HepG2 (cell line): ENCODE measurements at regions not wholly inside any gene's neighbourhood (a gene's known extent, or its start where the extent isn't known, plus 50 kb on each side); places are given as distances from the start of the nearest gene placed in this dataset.

Experiments
- ATAC-seq: fragments of 200-7000 bp; cut with Tn5 transposase; 3 replicates; pipeline ENCODE4 v1.9.1; 2020; ENCODE audit warnings: mild to moderate bottlenecking, moderate library complexity
- BruUV-seq: library from RNA; stranded (reverse); fragments of 400-500 nt; replicated peaks from 2 replicates; lab custom pipeline; 2021; lab: Mats Ljungman, UMichigan
- CTCF ChIA-PET: fragments of 300-600 bp; formaldehyde crosslinking; extraction: SDS; loops from one replicate; lab custom pipeline; 2021; ENCODE audit warnings: low total read pairs, inconsistent platforms, low intra/inter-chr PET ratio; lab: Yijun Ruan, JAX
- POLR2A ChIA-PET: fragments of 350-600 bp; sonication (Branson Sonifier 250); formaldehyde crosslinking; loops from one replicate; lab custom pipeline; 2020; ENCODE audit warnings: antibody characterized with exemption, inconsistent platforms; lab: Yijun Ruan, JAX
- DNase-seq: peaks from one replicate; pipeline ENCODE4 v3.0.0-alpha.2; 2015; ENCODE audit warnings: low spot score
- FAIRE-seq: peaks from 3 replicates; lab custom pipeline; 2011; peaks lifted over from hg19 to GRCh38; lab: Jason Lieb, UNC
- H2AFZ ChIP-seq: one replicate; pipeline ENCODE4 v1.6.1; 2011; ENCODE audit warnings: low read length, inconsistent platforms
- H3K27ac ChIP-seq: fragments of 300-600 bp; 3 replicates; pipeline ENCODE4 v1.8.0; 2011; ENCODE audit warnings: mixed run types, mild to moderate bottlenecking, mixed read lengths, low read length, inconsistent platforms; ENCODE audit not compliant: insufficient read depth; ENCODE audit errors: extremely low read length
- H3K27me3 ChIP-seq, 2 experiments: fragments of 200-600 bp in 1 of 2; 2 replicates in 1 of 2; 3 replicates in 1 of 2; pipeline versions ENCODE4 v1.6.0 to v1.8.0; 2011; ENCODE audit warnings: low read length in 2 of 2, mild to moderate bottlenecking in 2 of 2, moderate library complexity in 2 of 2, inconsistent platforms in 1 of 2; ENCODE audit not compliant: insufficient read depth in 2 of 2, control insufficient read depth in 1 of 2
- H3K36me3 ChIP-seq, 2 experiments: fragments of 200-600 bp in 1 of 2; replicated peaks in 1 of 2; 2 replicates in 1 of 2; 3 replicates in 1 of 2; pipeline versions ENCODE4 v1.5.1 to v1.8.0; 2011; ENCODE audit warnings: low read length in 2 of 2, inconsistent platforms in 1 of 2; ENCODE audit not compliant: insufficient read depth in 2 of 2, control insufficient read depth in 1 of 2
- H3K4me1 ChIP-seq: 2 replicates; pipeline ENCODE4 v1.5.1; 2012; ENCODE audit warnings: low read length, inconsistent platforms; ENCODE audit not compliant: insufficient read depth
- H3K4me2 ChIP-seq: 2 replicates; pipeline ENCODE4 v1.6.0; 2011; ENCODE audit warnings: low read depth, low read length, inconsistent platforms
- H3K4me3 ChIP-seq, 3 experiments: fragments of 200-600 bp in 1 of 3; sonication (generic), shearing (Covaris generic) in 1 of 3; replicated peaks in 1 of 3; 2 replicates each; pipeline ENCODE4 v1.5.1; 2011 to 2016; ENCODE audit warnings: low read length in 3 of 3, inconsistent platforms in 2 of 3, low read depth in 2 of 3, mild to moderate bottlenecking in 2 of 3, control low read depth in 1 of 3, mixed read lengths in 1 of 3; ENCODE audit not compliant: insufficient read depth in 1 of 3
- H3K79me2 ChIP-seq: one replicate; pipeline ENCODE4 v1.6.1; 2011; ENCODE audit warnings: low read length, inconsistent platforms; ENCODE audit not compliant: insufficient read depth
- H3K9ac ChIP-seq: 2 replicates; pipeline ENCODE4 v1.6.0; 2011; ENCODE audit warnings: mild to moderate bottlenecking, low read depth, low read length, inconsistent platforms; ENCODE audit not compliant: insufficient read depth
- H3K9me3 ChIP-seq: 2 replicates; pipeline ENCODE4 v1.5.1; 2012; ENCODE audit warnings: mild to moderate bottlenecking, low read length
- H4K20me1 ChIP-seq: 2 replicates; pipeline ENCODE4 v1.6.0; 2011; ENCODE audit warnings: inconsistent platforms, mild to moderate bottlenecking, low read length, moderate library complexity; ENCODE audit not compliant: insufficient read depth
- ARNT2 ChIP-seq: sonication (generic); formaldehyde crosslinking; IDR thresholded peaks from 2 replicates; pipeline ENCODE4 v1.8.0; 2022; ENCODE audit warnings: mild to moderate bottlenecking, low read depth, missing genetic modification reagents, moderate library complexity
- CBX5 ChIP-seq: sonication (generic); formaldehyde crosslinking; IDR thresholded peaks from 2 replicates; pipeline ENCODE4 v1.4.0; 2020; ENCODE audit warnings: missing genetic modification reagents, borderline replicate concordance
- DPF2 ChIP-seq: sonication (generic); formaldehyde crosslinking; IDR thresholded peaks from 2 replicates; pipeline ENCODE4 v1.4.0; 2020; ENCODE audit warnings: mild to moderate bottlenecking, low read depth, missing genetic modification reagents, borderline replicate concordance
- FOXP1 ChIP-seq, 2 experiments: fragments of 450-650 bp in 1 of 2; IDR thresholded peaks; 2 replicates each; pipeline ENCODE4 v1.6.1; 2017 to 2018; ENCODE audit warnings: antibody characterized with exemption in 1 of 2
- HNRNPL ChIP-seq: fragments of 200-400 bp; formaldehyde crosslinking; IDR thresholded peaks from 2 replicates; pipeline ENCODE4 v1.6.1; 2017; ENCODE audit warnings: mild to moderate bottlenecking, low read depth, low read length
- HOXA5 ChIP-seq: sonication (generic); formaldehyde crosslinking; IDR thresholded peaks from 2 replicates; pipeline ENCODE4 v1.4.0; 2020; ENCODE audit warnings: missing genetic modification reagents
- IRX3 ChIP-seq: sonication (generic); formaldehyde crosslinking; IDR thresholded peaks from 2 replicates; pipeline ENCODE4 v1.8.1; 2023; ENCODE audit warnings: mild to moderate bottlenecking, low read depth, missing genetic modification reagents, borderline replicate concordance
- ISL2 ChIP-seq: sonication (generic); formaldehyde crosslinking; IDR thresholded peaks from 2 replicates; pipeline ENCODE4 v1.5.0; 2020; ENCODE audit warnings: missing genetic modification reagents
- JUNB ChIP-seq: sonication (generic); formaldehyde crosslinking; IDR thresholded peaks from 2 replicates; pipeline ENCODE4 v1.8.0; 2022; ENCODE audit warnings: missing genetic modification reagents, mild to moderate bottlenecking, borderline replicate concordance
- MED8 ChIP-seq: sonication (generic); formaldehyde crosslinking; IDR thresholded peaks from 2 replicates; pipeline ENCODE4 v1.8.1; 2023; ENCODE audit warnings: mild to moderate bottlenecking, missing genetic modification reagents; ENCODE audit not compliant: insufficient replicate concordance
- MIER2 ChIP-seq: IDR thresholded peaks from 2 replicates; pipeline ENCODE4 v1.6.1; 2016; ENCODE audit warnings: missing biosample characterization, missing genetic modification reagents
- PBX2 ChIP-seq: IDR thresholded peaks from 2 replicates; pipeline ENCODE4 v1.6.1; 2016; ENCODE audit warnings: control low read depth
- ZFP37 ChIP-seq: sonication (generic); formaldehyde crosslinking; IDR thresholded peaks from 2 replicates; pipeline ENCODE4 v1.4.0; 2020; ENCODE audit warnings: missing genetic modification reagents, borderline replicate concordance
- ZNF142 ChIP-seq: sonication (generic); formaldehyde crosslinking; IDR thresholded peaks from 2 replicates; pipeline ENCODE4 v1.4.0; 2020; ENCODE audit warnings: missing genetic modification reagents
- ZNF580 ChIP-seq: IDR thresholded peaks from 2 replicates; pipeline ENCODE4 v1.6.1; 2016; ENCODE audit warnings: low read depth, borderline replicate concordance
- ZNF737 ChIP-seq: sonication (generic); formaldehyde crosslinking; IDR thresholded peaks from 2 replicates; pipeline ENCODE4 v1.5.0; 2020; ENCODE audit warnings: missing genetic modification reagents, mild to moderate bottlenecking, borderline replicate concordance
- ZNF740 ChIP-seq: sonication (generic); formaldehyde crosslinking; IDR thresholded peaks from 2 replicates; pipeline ENCODE4 v1.4.0; 2020; ENCODE audit warnings: missing genetic modification reagents
- ZZZ3 ChIP-seq: sonication (generic); formaldehyde crosslinking; IDR thresholded peaks from 2 replicates; pipeline ENCODE4 v1.4.0; 2020; ENCODE audit warnings: missing genetic modification reagents, mild to moderate bottlenecking, borderline replicate concordance
- WGBS: methylation state at CpG from one replicate; pipeline ENCODE4 v1.1.6; 2017; ENCODE audit warnings: low lambda C conversion rate; 5-methylcytosine and 5-hydroxymethylcytosine counted together
- in situ Hi-C: cut with HindIII; loops from 2 replicates; pipeline ENCODE4 v1.10.0; 2017; ENCODE audit warnings: low pct_unique_long_range_greater_than_20kb; ENCODE audit not compliant: extremely low pct_ligation_motif_present
- intact Hi-C: fragments of 100-400 bp; cut with micrococcal nuclease; formaldehyde crosslinking; loops from one replicate; pipeline ENCODE4 v1.10.0; 2022; ENCODE audit not compliant: unreplicated experiment

- BruUV-seq: no TSS peak
- DNase-seq: no peak
- in situ Hi-C loops: no loop called here
- Histone ChIP-seq H4K20me1 (no peaks in the 10 kb centered on the region), H3K9ac (no peak overlapping the region), H3K4me2 (no peak overlapping the region), H3K9me3 (no peaks in the 10 kb centered on the region), H3K79me2 (no peaks in the 10 kb centered on the region), H3K27ac (no peak overlapping the region), H3K4me3 (no peak overlapping the region), H3K4me1 (no peaks in the 10 kb centered on the region), H3K27me3 (no peaks in the 10 kb centered on the region), H3K36me3 (no peaks in the 10 kb centered on the region), H2AFZ (no peak overlapping the region)
- POLR2A ChIA-PET: no interaction called here
- ATAC-seq: no peak
- intact Hi-C loops: no loop called here
- FAIRE-seq: no peak
- CTCF ChIA-PET: no interaction called here
- WGBS: 5% methylated on average over 1 of the region's 1 CpG
- TF ChIP-seq ZNF737 (CRISPR knock-in tag) (no peak), ZNF580 (no peak), DPF2 (no peak), ARNT2 (CRISPR knock-in tag) (no peak), ZZZ3 (CRISPR knock-in tag) (no peak), IRX3 (CRISPR knock-in tag) (no peak), MIER2 (CRISPR knock-in tag) (no peak), CBX5 (CRISPR knock-in tag) (no peak), MED8 (no peak), JUNB (no peak), HOXA5 (CRISPR knock-in tag) (no peak), ZNF142 (CRISPR knock-in tag) (no peak), ZNF740 (CRISPR knock-in tag) (no peak), PBX2 (no peak), HNRNPL (no peak), FOXP1 (IDR thresholded peaks at IDR 0.05) (no peak), FOXP1 (CRISPR knock-in tag; IDR thresholded peaks at IDR 0.05) (no peak), ZFP37 (CRISPR knock-in tag) (no peak), ISL2 (CRISPR knock-in tag) (no peak)
Observed at GRCh38 chr4:134624365-134624764, 422.8 kb upstream of the PABPC4L start.
